GM12878 (cell line): ENCODE measurements at regions not wholly inside any gene's neighbourhood (a gene's known extent, or its start where the extent isn't known, plus 50 kb on each side); places are given as distances from the start of the nearest gene placed in this dataset.

Source experiments
- ATAC-seq: fragments of 200-7000 bp; cut with Tn5 transposase; 3 replicates; pipeline ENCODE4 v1.9.1; 2020; ENCODE audit warnings: mild to moderate bottlenecking, moderate library complexity
- BruUV-seq: library from RNA; stranded (reverse); fragments of 400-500 nt; replicated peaks from 2 replicates; lab custom pipeline; 2021; lab: Mats Ljungman, UMichigan
- CTCF ChIA-PET: fragments of 300-600 bp; sonication (Branson Sonifier 250); formaldehyde crosslinking; extraction: SDS; loops from one replicate; lab custom pipeline; 2021; ENCODE audit warnings: inconsistent platforms; lab: Yijun Ruan, JAX
- POLR2A ChIA-PET: fragments of 350-600 bp; formaldehyde crosslinking; extraction: SDS; loops from one replicate; lab custom pipeline; 2021; ENCODE audit warnings: inconsistent platforms; lab: Charles Lee
- RAD21 ChIA-PET: fragments of 300-600 bp; sonication (Branson Sonifier 250); formaldehyde crosslinking; loops from one replicate; lab custom pipeline; 2023; ENCODE audit warnings: antibody characterized with exemption; ENCODE audit not compliant: unreplicated experiment; lab: Charles Lee
- SMC1A ChIA-PET: fragments of 300-600 bp; sonication (Branson Sonifier 250); formaldehyde crosslinking; loops from one replicate; lab custom pipeline; 2023; ENCODE audit not compliant: unreplicated experiment, uncharacterized antibody; lab: Charles Lee
- DNase-seq: peaks from one replicate; pipeline ENCODE4 v3.0.0-alpha.2; 2011; ENCODE audit warnings: low read depth, low spot score
- FAIRE-seq: peaks from 3 replicates; lab custom pipeline; 2011; peaks lifted over from hg19 to GRCh38; lab: Jason Lieb, UNC
- H2AFZ ChIP-seq: 2 replicates; pipeline ENCODE4 v1.6.0; 2011; ENCODE audit warnings: low read depth, low read length, control low read depth; ENCODE audit not compliant: control insufficient read depth
- H3K27ac ChIP-seq: 2 replicates; pipeline ENCODE4 v1.5.1; 2011; ENCODE audit warnings: control low read depth; ENCODE audit not compliant: control insufficient read depth, insufficient read depth
- H3K27me3 ChIP-seq, 2 experiments: replicated peaks in 1 of 2; 2 replicates each; pipeline versions ENCODE4 v1.6.0 to v1.6.1; 2011; ENCODE audit warnings: low read length in 1 of 2; ENCODE audit not compliant: control insufficient read depth in 2 of 2, insufficient read depth in 2 of 2
- H3K36me3 ChIP-seq, 2 experiments: 2 replicates each; pipeline ENCODE4 v1.5.1; 2011; ENCODE audit warnings: low read length in 1 of 2; ENCODE audit not compliant: control insufficient read depth in 2 of 2, insufficient read depth in 2 of 2
- H3K4me1 ChIP-seq: 2 replicates; pipeline ENCODE4 v1.6.1; 2011; ENCODE audit warnings: mild to moderate bottlenecking, low read length, moderate library complexity, mixed read lengths; ENCODE audit not compliant: control insufficient read depth, insufficient read depth
- H3K4me2 ChIP-seq: 2 replicates; pipeline ENCODE4 v1.6.0; 2011; ENCODE audit warnings: control low read depth; ENCODE audit not compliant: control insufficient read depth, insufficient read depth
- H3K4me3 ChIP-seq: fragments of 200-600 bp; sonication (generic); 2 replicates; pipeline ENCODE4 v1.5.1; 2016
- H3K79me2 ChIP-seq: 2 replicates; pipeline ENCODE4 v1.6.0; 2011; ENCODE audit warnings: low read length; ENCODE audit not compliant: control insufficient read depth, insufficient read depth
- H3K9ac ChIP-seq: 2 replicates; pipeline ENCODE4 v1.8.0; 2011; ENCODE audit warnings: low read length, control low read depth, mixed read lengths; ENCODE audit not compliant: control insufficient read depth, insufficient read depth
- H3K9me3 ChIP-seq: replicated peaks from 3 replicates; pipeline ENCODE4 v1.5.1; 2011; ENCODE audit warnings: mild to moderate bottlenecking, low read length; ENCODE audit not compliant: control insufficient read depth, insufficient read depth
- H4K20me1 ChIP-seq: 2 replicates; pipeline ENCODE4 v1.6.0; 2011; ENCODE audit not compliant: control insufficient read depth, insufficient read depth
- ATF7 ChIP-seq: fragments of 450-650 bp; IDR thresholded peaks from 2 replicates; pipeline ENCODE4 v1.6.1; 2016; ENCODE audit warnings: low read depth, mild to moderate bottlenecking
- ESRRA ChIP-seq: IDR thresholded peaks from 2 replicates; pipeline ENCODE4 v1.6.1; 2012; ENCODE audit warnings: mild to moderate bottlenecking, low read length, improper control_type of control experiment
- GABPA ChIP-seq: IDR thresholded peaks from 2 replicates; pipeline ENCODE4 v1.6.1; 2014; ENCODE audit warnings: antibody characterized with exemption, low read depth, mild to moderate bottlenecking, inconsistent platforms
- HDGF ChIP-seq: fragments of 450-650 bp; IDR thresholded peaks from 2 replicates; pipeline ENCODE4 v1.6.1; 2016; ENCODE audit warnings: antibody characterized with exemption
- IKZF1 ChIP-seq: fragments of 450-650 bp; conservative IDR thresholded peaks from 2 replicates; pipeline ENCODE4 v1.6.1; 2017; ENCODE audit warnings: antibody characterized with exemption, mild to moderate bottlenecking
- JUND ChIP-seq: IDR thresholded peaks from 2 replicates; pipeline ENCODE4 v1.6.1; 2012; ENCODE audit warnings: low read depth, mild to moderate bottlenecking, low read length, improper control_type of control experiment, moderate library complexity
- NBN ChIP-seq: fragments of 450-650 bp; IDR thresholded peaks from 2 replicates; pipeline ENCODE4 v1.6.1; 2016
- NFYA ChIP-seq: IDR thresholded peaks from 2 replicates; pipeline ENCODE4 v1.6.1; 2011; ENCODE audit warnings: low read depth, mild to moderate bottlenecking, low read length, improper control_type of control experiment, borderline replicate concordance
- NR2C2 ChIP-seq: IDR thresholded peaks from 2 replicates; pipeline ENCODE4 v1.6.1; 2011; ENCODE audit warnings: borderline replicate concordance, low read depth; ENCODE audit not compliant: control insufficient read depth, insufficient read length
- PML ChIP-seq: IDR thresholded peaks from 2 replicates; pipeline ENCODE4 v1.6.1; 2012; ENCODE audit warnings: low read length, inconsistent platforms
- POU2F2 ChIP-seq: IDR thresholded peaks from 3 replicates; pipeline ENCODE4 v1.6.1; 2011; ENCODE audit warnings: low read depth, mild to moderate bottlenecking, low read length, borderline replicate concordance
- RFX5 ChIP-seq: IDR thresholded peaks from 2 replicates; pipeline ENCODE4 v1.6.1; 2011; ENCODE audit warnings: low read depth, low read length, improper control_type of control experiment
- SMARCA5 ChIP-seq: fragments of 450-650 bp; IDR thresholded peaks from 2 replicates; pipeline ENCODE4 v1.6.1; 2017; ENCODE audit warnings: mild to moderate bottlenecking
- STAT3 ChIP-seq: IDR thresholded peaks from 2 replicates; pipeline ENCODE4 v1.6.1; 2011; ENCODE audit warnings: low read depth, low read length, improper control_type of control experiment
- TAF1 ChIP-seq: IDR thresholded peaks from 2 replicates; pipeline ENCODE4 v1.6.1; 2011; ENCODE audit warnings: mild to moderate bottlenecking, low read depth, low read length, borderline replicate concordance
- ZBED1 ChIP-seq: IDR thresholded peaks from 2 replicates; pipeline ENCODE4 v1.6.1; 2016; ENCODE audit warnings: borderline replicate concordance
- ZBTB4 ChIP-seq: fragments of 450-650 bp; formaldehyde crosslinking; IDR thresholded peaks from 2 replicates; pipeline ENCODE4 v1.4.0; 2022; ENCODE audit warnings: mild to moderate bottlenecking, moderate library complexity
- ZNF24 ChIP-seq: fragments of 450-650 bp; IDR thresholded peaks from 2 replicates; pipeline ENCODE4 v1.6.1; 2017; ENCODE audit warnings: antibody characterized with exemption, mild to moderate bottlenecking
- WGBS: methylation state at CpG from one replicate; pipeline ENCODE4 v1.1.6; 2016; ENCODE audit warnings: low lambda C conversion rate; ENCODE audit not compliant: insufficient replicate concordance, insufficient coverage; ENCODE audit errors: missing lambda C conversion rate; 5-methylcytosine and 5-hydroxymethylcytosine counted together
- in situ Hi-C: fragments of 300-500 bp; cut with MboI; formaldehyde crosslinking; loops from 9 replicates; pipeline ENCODE4 v1.14.3; 2018; ENCODE audit warnings: mixed read lengths
- intact Hi-C: fragments of 100-400 bp; cut with micrococcal nuclease; formaldehyde crosslinking; loops from one replicate; pipeline ENCODE4 v1.14.2; 2022; ENCODE audit not compliant: unreplicated experiment
- TF ChIP-seq, protein P1 (sequence below): IDR thresholded peaks from 2 replicates; pipeline ENCODE4 v1.6.1; 2012; ENCODE audit warnings: low read length, inconsistent platforms
- TF ChIP-seq, protein P2 (sequence below): IDR thresholded peaks from 2 replicates; pipeline ENCODE4 v1.6.1; 2012; ENCODE audit warnings: low read depth, low read length, improper control_type of control experiment

DNA sequence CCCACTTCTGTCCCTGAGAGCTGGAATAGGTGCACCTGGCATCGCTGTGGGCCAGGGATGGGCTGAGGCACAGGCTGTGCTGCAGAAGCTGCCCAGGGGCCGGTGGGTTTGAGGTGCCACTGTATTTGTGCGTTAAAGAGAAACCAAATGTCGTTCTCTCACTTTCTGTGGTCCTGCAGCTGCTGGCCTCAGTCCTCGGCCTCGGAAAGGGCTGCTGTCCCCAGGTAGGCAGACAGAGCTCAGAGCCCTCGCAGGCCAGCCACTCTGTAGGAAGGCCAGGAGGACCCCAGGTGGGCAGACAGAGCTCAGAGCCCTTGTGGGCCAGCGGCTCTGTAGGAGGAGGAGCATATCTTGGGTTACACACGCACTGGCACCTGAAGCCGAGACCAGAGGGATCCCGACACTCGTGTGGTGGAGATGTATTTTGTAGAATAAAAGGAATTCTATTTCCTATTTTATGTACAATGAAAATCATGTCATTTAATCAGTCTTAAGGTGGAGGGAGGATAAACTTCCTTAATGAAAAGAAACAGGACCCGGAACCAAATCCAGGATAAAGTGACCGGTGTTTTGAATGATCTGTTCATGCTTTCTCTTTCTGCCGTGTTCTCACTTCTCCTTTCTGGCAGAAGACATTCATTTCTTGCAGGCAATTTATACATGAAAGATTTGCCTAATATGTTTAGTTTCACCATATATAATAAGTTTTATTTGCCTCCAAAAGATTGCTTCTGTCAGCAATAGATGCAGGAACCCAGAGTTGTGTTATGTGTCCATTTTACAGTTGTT lies 54.4 kb upstream of the HGFAC start:
- BruUV-seq, result TSS peak; percentile 74
- Histone ChIP-seq H3K9me3 (no peaks in the 10 kb centered on the region; the same call in 2 of the 3 replicates), H3K4me2 (peak overlapping the region; percentile 52), H3K79me2 (no peaks in the 10 kb centered on the region), H3K27me3 (no peaks in the 10 kb centered on the region), H3K9ac (peak overlapping the region; percentile 68), H3K4me1 (peaks cover 21% of the 10 kb centered on the region), H3K27ac (peak overlapping the region; percentile 91), H3K4me3 (peak overlapping the region; percentile 77), H2AFZ (no peak overlapping the region; the same call in 1 of the 2 replicates), H3K36me3 (no peaks in the 10 kb centered on the region), H4K20me1 (no peaks in the 10 kb centered on the region)
- ChIA-PET RAD21 (interaction anchor here (1.6 to 5.0 kb wide), 2 partner anchors 32 to 39 kb away, joined by 5 to 22 read pairs; no protein-coding TSS in a partner anchor), CTCF (interaction anchor here (0.7 to 2.7 kb wide), 2 partner anchors 41 kb away, joined by 3 to 14 read pairs; no protein-coding TSS in a partner anchor), POLR2A (interaction anchor here (1.7 kb wide), 1 partner anchor 32 kb away, joined by 10 read pairs; no protein-coding TSS in a partner anchor), SMC1A (interaction anchor here (1.2 to 1.6 kb wide), 3 partner anchors 32 to 40 kb away, joined by 3 read pairs; no protein-coding TSS in a partner anchor)
- ATAC-seq, result peak; percentile 72
- peak; percentile 98 for FAIRE-seq
- in situ Hi-C loops (no loop called here), intact Hi-C loops (loop anchor here (1.0 to 2.0 kb wide), 2 partner anchors 15 to 32 kb away; no protein-coding TSS in a partner anchor)
- peak; percentile 57 for DNase-seq
- WGBS, result 12% methylated on average over 15 of the region's 15 CpGs
- TF ChIP-seq ZBTB4 (CRISPR knock-in tag) (no peak), ESRRA (no peak), POU2F2 (no peak), NFYA (no peak), TAF1 (no peak), HDGF (0 out of 2 replicates have a peak, but pooled peaks have one; percentile 65), ZBED1 (no peak), NBN (no peak), STAT3 (peak; percentile 58; the same call in 1 of the 2 replicates), SMARCA5 (no peak), NR2C2 (no peak), JUND (0 out of 2 replicates have a peak, but pooled peaks have one; percentile 56), IKZF1 (peak; percentile 87), PML (no peak), GABPA (peak; percentile 83), ATF7 (peak; percentile 60), RFX5 (no peak), ZNF24 (peak; percentile 54; the same call in 1 of the 2 replicates)
- TF ChIP-seq, protein P1, sequence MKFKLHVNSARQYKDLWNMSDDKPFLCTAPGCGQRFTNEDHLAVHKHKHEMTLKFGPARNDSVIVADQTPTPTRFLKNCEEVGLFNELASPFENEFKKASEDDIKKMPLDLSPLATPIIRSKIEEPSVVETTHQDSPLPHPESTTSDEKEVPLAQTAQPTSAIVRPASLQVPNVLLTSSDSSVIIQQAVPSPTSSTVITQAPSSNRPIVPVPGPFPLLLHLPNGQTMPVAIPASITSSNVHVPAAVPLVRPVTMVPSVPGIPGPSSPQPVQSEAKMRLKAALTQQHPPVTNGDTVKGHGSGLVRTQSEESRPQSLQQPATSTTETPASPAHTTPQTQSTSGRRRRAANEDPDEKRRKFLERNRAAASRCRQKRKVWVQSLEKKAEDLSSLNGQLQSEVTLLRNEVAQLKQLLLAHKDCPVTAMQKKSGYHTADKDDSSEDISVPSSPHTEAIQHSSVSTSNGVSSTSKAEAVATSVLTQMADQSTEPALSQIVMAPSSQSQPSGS, result peak; percentile 60; the same call in 1 of the 2 replicates
- TF ChIP-seq, protein P2, sequence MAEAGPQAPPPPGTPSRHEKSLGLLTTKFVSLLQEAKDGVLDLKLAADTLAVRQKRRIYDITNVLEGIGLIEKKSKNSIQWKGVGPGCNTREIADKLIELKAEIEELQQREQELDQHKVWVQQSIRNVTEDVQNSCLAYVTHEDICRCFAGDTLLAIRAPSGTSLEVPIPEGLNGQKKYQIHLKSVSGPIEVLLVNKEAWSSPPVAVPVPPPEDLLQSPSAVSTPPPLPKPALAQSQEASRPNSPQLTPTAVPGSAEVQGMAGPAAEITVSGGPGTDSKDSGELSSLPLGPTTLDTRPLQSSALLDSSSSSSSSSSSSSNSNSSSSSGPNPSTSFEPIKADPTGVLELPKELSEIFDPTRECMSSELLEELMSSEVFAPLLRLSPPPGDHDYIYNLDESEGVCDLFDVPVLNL, result no peak
